ENCODE measurements at regions not wholly inside any gene's neighbourhood (a gene's known extent, or its start where the extent isn't known, plus 50 kb on each side); places are given as distances from the start of the nearest gene placed in this dataset.

DNA sequence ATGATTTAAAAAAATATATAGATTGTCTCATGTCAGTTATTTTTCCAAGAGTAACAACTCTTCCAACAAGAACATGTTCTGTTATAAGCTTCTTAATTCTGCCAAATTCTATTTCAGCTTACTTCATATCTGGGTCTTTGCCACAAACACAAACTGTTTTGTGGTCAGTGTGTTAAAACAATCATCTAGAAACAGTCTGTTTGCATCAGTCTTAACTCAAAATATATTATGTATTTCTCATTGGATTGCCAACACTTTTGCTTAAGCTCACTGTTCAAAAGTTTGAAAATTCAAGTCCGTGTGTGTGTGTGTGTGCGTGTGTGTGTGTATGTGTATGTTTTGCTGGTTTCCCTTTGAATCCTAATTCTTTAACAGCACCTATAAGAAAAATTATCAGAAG is 752.3 kb upstream of the NDST4 start:
- TF ChIP-seq, protein P1, sequence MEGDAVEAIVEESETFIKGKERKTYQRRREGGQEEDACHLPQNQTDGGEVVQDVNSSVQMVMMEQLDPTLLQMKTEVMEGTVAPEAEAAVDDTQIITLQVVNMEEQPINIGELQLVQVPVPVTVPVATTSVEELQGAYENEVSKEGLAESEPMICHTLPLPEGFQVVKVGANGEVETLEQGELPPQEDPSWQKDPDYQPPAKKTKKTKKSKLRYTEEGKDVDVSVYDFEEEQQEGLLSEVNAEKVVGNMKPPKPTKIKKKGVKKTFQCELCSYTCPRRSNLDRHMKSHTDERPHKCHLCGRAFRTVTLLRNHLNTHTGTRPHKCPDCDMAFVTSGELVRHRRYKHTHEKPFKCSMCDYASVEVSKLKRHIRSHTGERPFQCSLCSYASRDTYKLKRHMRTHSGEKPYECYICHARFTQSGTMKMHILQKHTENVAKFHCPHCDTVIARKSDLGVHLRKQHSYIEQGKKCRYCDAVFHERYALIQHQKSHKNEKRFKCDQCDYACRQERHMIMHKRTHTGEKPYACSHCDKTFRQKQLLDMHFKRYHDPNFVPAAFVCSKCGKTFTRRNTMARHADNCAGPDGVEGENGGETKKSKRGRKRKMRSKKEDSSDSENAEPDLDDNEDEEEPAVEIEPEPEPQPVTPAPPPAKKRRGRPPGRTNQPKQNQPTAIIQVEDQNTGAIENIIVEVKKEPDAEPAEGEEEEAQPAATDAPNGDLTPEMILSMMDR (IDR thresholded peaks at IDR 0.05; ENCODE audit: extremely low read depth, low read depth, low read length) = no peak
- Histone ChIP-seq H3K4me1 (ENCODE audit: insufficient read depth, low read length) (no peaks in the 10 kb centered on the region), H2AFZ (ENCODE audit: low read length) (no peak overlapping the region), H3K27me3 (ENCODE audit: insufficient read depth, low read length) (no peaks in the 10 kb centered on the region), H3K27ac (ENCODE audit: low read depth, low read length) (no peak overlapping the region), H3K79me2 (ENCODE audit: insufficient read depth, low read length) (no peaks in the 10 kb centered on the region), H3K9me3 (ENCODE audit: low read depth, low read length) (no peaks in the 10 kb centered on the region), H3K36me3 (ENCODE audit: insufficient read depth, low read length) (no peaks in the 10 kb centered on the region), H3K4me3 (ENCODE audit: insufficient read depth, low read length) (no peak overlapping the region), H4K20me1 (ENCODE audit: insufficient read depth, low read length) (no peaks in the 10 kb centered on the region), H3K4me2 (ENCODE audit: insufficient read depth, low read length) (no peak overlapping the region)
- DNase-seq (ENCODE audit: insufficient read length, low spot score, missing footprints) = no peak

DNA sequence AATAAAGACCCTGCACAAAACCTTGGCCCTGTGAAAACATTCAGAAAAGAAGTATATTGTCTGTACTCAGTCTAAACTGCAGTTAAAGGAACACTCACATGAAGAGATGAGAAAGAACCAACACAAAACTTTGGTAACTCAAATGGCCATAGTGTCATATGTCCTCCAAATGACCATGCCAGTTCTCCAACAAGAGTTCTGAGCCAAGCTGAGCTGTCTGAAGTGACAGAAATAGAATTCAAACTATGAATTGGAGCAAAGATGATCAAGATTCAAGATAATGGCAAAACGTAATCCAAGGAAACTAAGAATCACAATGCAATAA is 739.3 kb upstream of the NDST4 start:
- Histone ChIP-seq H3K4me2 (ENCODE audit: insufficient read depth, low read length) (no peak overlapping the region), H3K27ac (ENCODE audit: low read depth, low read length) (no peak overlapping the region), H3K4me3 (ENCODE audit: insufficient read depth, low read length) (no peak overlapping the region), H3K36me3 (ENCODE audit: insufficient read depth, low read length) (no peaks in the 10 kb centered on the region), H3K27me3 (ENCODE audit: insufficient read depth, low read length) (no peaks in the 10 kb centered on the region), H3K9me3 (ENCODE audit: low read depth, low read length) (peaks cover 5% of the 10 kb centered on the region), H4K20me1 (ENCODE audit: insufficient read depth, low read length) (no peaks in the 10 kb centered on the region), H3K4me1 (ENCODE audit: insufficient read depth, low read length) (no peaks in the 10 kb centered on the region), H2AFZ (ENCODE audit: low read length) (no peak overlapping the region), H3K79me2 (ENCODE audit: insufficient read depth, low read length) (no peaks in the 10 kb centered on the region)
- no peak for DNase-seq (ENCODE audit: insufficient read length, low spot score, missing footprints)
- TF ChIP-seq, protein P1 (IDR thresholded peaks at IDR 0.05; ENCODE audit: extremely low read depth, low read depth, low read length) = no peak

DNA sequence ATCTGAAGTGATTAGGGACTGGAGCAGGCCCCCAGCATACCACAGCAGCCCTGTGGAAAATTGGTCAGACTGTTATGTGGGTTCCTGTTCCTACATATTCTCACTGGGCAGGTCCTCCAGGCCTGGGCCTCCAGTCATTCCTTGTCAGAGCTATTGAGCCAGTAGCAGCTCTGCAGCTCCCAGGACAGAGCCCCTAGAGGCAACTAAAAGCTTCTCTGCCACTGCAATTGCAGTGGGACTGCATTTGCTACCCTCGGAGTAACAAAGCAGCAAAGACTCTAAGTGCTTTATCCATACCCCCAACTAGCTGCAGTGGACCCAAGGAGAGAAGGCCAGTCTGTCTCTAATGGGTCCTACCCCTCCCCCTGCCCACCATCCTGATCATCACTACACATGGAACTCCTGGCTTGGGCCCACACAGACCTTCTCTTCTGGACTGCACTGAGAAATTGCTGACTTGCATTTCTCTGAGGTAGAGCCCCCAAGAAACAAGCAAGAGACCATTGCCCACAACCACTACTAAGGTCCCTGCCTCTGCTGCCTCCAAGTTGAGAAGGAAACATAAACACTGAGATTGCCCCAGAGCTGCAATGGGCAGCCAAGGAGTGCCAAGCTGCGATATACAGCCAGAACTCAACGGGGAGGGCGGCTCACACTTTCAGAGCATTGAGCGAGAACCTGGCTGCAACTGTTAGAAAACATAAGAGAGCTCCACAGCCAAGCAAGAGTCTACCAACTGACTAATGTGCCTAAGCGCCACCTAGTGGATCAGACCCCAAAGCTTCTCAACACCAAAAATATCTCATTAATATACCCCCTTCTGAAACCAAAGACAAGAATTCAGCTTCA is 738.7 kb upstream of the NDST4 start:
- Histone ChIP-seq H3K4me1 (ENCODE audit: insufficient read depth, low read length) (no peaks in the 10 kb centered on the region), H3K27ac (ENCODE audit: low read depth, low read length) (no peak overlapping the region), H2AFZ (ENCODE audit: low read length) (no peak overlapping the region), H3K79me2 (ENCODE audit: insufficient read depth, low read length) (no peaks in the 10 kb centered on the region), H3K4me2 (ENCODE audit: insufficient read depth, low read length) (no peak overlapping the region), H4K20me1 (ENCODE audit: insufficient read depth, low read length) (no peaks in the 10 kb centered on the region), H3K27me3 (ENCODE audit: insufficient read depth, low read length) (no peaks in the 10 kb centered on the region), H3K36me3 (ENCODE audit: insufficient read depth, low read length) (no peaks in the 10 kb centered on the region), H3K9me3 (ENCODE audit: low read depth, low read length) (peaks cover 5% of the 10 kb centered on the region), H3K4me3 (ENCODE audit: insufficient read depth, low read length) (no peak overlapping the region)
- TF ChIP-seq, protein P1 (IDR thresholded peaks at IDR 0.05; ENCODE audit: extremely low read depth, low read depth, low read length) = peak; percentile 7
- peak; percentile 1 for DNase-seq (ENCODE audit: insufficient read length, low spot score, missing footprints)

DNA sequence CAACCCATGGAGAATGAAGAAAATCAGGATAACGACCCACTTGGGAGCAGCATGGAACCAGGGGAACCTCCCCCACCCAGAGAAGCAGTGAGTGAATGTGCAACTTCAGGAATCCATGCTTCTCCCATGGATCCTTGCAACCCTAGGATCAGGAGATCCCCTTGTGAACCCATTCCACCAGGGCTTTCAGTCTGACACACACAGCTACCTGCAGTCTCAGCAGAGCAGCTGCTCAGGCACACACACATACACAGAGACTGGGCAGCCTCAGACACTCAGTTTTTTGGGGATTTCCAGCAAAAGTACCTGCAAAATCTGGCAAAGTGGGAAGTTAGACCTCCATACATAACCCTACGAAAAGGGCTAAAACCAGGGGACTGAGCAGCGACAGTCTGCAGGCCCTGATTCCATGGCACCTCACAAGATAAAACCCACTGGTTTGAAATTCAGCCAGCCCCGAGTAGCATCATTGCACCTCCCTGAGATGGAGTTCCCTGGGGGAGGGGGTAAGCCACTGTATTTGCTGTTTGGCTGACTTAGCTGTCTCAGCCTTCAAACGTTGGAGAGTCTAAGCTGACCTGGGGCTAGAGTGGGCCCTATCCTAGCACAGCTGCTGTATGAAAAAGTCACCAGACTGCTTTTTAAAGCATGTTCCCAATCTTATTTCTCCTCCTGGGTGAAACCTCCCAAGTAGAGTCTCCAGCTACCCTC is 737.5 kb upstream of the NDST4 start:
- no peak overlapping the region for H3K4me3 ChIP-seq (ENCODE audit: insufficient read depth, low read length)
- no peaks in the 10 kb centered on the region for H3K36me3 ChIP-seq (ENCODE audit: insufficient read depth, low read length)
- H2AFZ ChIP-seq (ENCODE audit: low read length) = no peak overlapping the region
- no peak for DNase-seq (ENCODE audit: insufficient read length, low spot score, missing footprints)
- H3K79me2 ChIP-seq (ENCODE audit: insufficient read depth, low read length) = no peaks in the 10 kb centered on the region
- no peak overlapping the region for H3K27ac ChIP-seq (ENCODE audit: low read depth, low read length)
- no peaks in the 10 kb centered on the region for H3K27me3 ChIP-seq (ENCODE audit: insufficient read depth, low read length)
- no peak overlapping the region for H3K4me2 ChIP-seq (ENCODE audit: insufficient read depth, low read length)
- no peaks in the 10 kb centered on the region for H4K20me1 ChIP-seq (ENCODE audit: insufficient read depth, low read length)
- no peaks in the 10 kb centered on the region for H3K4me1 ChIP-seq (ENCODE audit: insufficient read depth, low read length)
- TF ChIP-seq, protein P1 (IDR thresholded peaks at IDR 0.05; ENCODE audit: extremely low read depth, low read depth, low read length) = no peak
- H3K9me3 ChIP-seq (ENCODE audit: low read depth, low read length) = peaks cover 3% of the 10 kb centered on the region

All from osteoblast (primary cell).